GM18861 (cell line): ENCODE measurements at regions not wholly inside any gene's neighbourhood (a gene's known extent, or its start where the extent isn't known, plus 50 kb on each side); places are given as distances from the start of the nearest gene placed in this dataset.
A peak's percentile ranks its signal among the peaks of the same experiment; 100 is the strongest.

Experiments
- ATAC-seq: cut with Tn5 transposase; IDR thresholded peaks from one replicate; pipeline ENCODE4 v1.9.1; 2021; ENCODE audit not compliant: unreplicated experiment

DNA sequence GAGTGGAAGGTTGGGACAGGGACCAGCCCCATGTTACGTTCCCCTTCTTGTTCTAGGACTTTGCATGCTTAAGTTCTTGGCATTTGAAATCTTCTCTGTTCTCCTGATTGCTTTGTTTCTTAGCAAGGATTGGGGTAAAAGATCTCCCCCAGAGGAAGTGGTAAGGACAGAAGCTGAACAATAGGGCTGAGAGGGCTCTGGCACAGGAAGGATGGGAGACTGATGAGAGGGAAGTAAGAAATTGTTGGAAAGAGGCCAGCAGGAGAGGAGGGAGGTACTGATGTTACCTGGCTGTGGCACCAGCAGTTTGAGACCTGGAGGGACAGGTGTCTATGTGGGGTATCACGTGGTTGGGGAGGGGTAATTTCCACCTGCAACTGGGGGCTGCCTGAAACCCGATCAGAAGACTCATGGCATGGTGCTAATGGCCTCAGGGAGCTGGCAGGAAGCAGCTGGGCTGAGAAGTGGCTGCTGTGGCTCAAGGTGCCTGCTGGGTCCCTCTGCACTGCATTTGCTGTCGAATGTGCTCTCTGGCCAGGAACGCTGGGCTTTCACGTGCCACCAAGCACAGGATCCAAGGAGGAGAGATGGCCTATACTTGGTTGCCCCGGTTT is 108.4 kb downstream of the LSM3 start:
- ATAC-seq, result no peak

DNA sequence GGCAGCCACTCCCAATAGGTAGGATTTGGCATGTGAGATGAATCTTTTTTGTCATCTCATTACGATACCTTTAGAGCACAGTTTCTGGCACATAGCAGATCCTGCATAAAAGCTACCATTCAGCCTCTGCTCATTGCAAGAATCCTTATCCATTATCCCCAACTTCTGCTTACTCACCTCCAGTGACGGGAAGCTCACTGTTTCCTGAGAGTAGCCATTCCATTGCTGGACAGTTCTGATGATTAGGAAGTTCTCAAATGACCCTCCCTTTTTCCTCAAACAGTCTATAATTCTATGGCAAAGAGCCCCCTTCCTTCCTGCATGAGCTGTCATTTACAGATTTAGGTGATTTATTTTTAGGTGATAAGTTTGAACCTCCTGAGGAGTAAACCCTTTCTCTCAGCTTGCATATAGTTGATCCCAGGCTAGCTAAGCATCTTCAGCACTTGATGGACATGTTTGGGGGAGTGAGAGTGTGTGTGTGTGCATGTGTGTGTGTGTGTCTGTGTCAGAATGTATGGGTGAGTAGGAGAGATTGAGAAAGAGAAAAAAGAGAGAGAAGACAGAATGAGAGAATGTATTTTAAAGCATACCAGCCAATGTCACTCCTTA is 109.7 kb downstream of the LSM3 start:
- ATAC-seq, result no peak

DNA sequence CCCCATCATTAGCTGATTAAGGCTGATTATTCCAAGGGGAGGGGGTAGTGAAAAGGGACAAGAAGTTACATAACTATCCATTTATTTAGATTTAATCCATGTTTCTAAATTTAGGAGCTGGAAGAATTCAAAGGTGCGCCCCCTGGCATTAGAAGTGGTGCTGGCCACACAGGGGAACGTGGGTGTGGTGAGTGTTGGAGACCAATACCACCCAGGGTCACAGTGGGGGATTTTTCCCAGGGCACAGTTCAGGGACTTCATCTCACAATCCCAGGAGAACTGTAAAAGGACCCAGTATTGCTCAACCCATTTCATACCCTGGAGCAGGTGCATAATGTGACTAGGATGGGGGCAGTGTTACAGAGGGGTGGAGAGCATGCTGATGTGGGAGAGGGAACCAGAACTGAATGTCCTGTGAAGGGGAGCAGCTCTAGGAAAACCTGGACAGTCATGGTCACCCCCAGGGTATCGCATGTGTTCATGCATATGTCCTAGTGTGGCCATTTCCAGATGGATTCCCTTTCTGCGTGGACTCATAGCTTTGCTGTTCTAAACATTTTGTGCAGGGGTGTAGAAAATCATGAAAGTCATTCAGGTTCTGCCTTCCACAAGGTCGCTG is 110.3 kb downstream of the LSM3 start:
- no peak for ATAC-seq

DNA sequence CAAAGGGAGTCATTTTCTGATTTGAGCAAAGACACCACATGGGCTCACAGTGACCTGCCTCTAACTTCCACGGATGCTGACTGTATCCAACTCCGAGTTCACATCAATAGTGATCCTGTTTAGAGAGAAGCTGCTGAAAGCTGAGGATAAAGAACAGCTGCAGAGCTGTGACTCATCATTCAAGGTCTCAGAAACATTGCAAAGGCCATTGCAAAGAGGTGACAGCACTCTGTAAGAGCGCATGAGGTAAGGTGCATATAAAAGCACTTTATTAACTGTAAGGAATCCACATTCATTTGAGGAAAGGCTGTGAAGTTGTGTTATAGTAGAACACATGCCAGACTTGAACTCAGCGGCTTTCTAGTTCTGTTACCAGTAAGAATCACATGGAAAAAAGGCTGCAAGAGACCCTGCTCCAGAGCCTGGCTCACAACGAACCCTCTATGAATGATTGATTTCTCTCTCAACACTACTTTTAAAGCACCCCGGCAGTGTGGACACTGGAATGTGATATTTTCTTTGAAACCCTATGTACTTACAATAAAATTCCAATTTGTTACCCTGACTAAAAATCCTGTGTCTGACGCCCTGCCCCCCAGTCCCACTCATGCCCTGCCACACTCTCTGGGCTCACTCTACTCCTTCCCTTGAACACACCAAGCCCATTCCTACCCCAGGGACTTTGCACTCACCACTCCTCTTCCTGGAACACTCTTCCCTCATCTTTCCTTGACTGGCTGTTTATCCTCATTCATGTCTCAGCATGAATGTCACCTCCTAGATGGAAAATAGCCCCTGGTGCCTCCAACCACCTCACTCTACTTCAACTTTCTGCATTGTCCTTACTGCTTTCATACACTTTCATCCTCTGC is 111.2 kb downstream of the LSM3 start:
- ATAC-seq, result no peak

DNA sequence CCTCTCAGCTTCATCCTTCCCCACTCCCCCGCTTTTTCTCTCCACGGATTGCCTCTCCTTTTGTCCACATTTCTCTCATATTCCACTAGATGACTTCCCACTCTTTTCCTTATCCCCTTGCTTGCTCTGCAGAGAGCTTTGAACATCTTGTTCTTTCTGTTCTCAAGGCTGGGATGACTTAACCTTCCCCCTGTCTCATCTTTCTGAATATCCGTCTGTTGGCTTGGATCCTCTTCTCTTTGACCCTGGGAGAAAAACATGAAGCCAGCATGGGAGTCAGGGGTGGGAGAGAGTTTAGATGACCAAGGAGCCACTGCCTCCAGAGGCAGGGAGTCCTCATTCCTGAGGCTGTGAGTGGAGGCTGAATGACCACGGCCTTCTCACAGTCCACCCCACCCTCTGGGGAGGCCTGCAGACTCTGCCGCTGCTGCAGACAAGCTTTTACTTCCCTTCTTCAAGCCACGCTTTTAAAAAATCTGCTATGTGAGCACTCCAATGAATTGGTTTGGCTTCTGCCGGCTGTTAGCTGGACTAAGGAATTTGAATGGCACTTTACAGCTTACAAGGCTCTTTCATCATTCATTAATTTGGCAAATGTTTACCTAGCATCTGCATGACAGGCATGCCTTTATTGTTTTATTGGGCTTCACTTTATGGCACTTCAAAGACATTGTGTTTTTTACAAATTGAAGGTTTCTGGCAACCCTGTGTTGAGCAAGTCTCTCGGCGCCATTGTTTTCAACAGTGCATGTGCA is 111.6 kb upstream of the SLC6A6 start:
- no peak for ATAC-seq

DNA sequence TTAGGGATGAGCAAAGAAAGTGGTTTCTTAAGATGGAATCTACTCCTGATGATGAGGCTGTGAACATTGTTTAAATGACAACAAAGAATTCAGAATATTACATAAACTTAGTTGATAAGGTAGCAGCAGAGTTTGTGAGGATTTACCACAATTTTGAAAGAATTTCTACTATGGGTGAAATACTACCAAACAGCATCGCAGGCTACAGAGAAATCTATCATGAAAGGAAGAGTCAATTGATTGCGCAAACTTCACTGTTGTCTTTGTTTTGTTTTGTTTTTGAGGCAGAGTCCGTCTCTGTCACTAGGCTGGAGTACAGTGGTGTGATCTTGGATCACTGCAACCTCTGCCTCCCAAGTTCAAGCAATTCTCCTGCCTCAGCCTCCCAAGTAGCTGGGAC is 107.4 kb upstream of the SLC6A6 start:
- ATAC-seq, result no peak

DNA sequence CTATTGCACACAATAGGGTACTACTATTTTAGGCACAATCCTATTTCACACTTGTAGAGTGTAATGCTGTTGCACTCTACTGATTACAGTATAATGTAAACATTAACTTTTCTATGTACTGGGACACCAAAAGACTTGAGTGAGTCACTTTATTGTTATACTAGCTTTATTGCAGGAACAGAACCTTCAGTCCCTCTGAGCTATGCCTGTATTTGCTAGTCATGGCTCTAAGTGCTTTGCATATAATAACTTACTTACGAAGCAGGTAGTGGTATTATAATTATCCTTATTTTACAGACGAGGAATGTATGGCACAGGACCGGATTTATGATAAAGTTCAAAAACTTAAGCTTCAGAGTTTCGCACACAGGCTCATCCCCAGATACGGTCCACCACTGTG is 106.6 kb upstream of the SLC6A6 start:
- ATAC-seq, result no peak

DNA sequence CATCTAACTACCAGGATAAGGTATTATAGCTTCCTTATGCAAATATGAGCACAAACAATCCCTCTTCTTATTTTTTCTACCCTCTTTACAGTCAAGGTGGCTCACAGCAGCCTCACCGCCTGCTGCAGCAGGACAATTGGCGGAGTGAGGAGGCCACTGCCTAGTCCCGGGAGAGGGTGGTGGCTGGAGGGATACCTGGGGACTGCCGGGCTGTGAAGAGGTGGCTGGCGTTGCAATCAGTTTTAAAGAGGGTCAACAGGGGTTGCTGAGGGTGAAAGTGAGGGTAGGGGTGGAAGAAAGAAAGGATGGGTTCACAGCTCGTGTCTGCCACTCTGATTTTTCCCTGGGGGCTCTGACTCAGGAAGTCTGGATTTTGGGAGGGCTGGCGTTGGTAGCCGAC is 105.1 kb upstream of the SLC6A6 start:
- no peak for ATAC-seq

DNA sequence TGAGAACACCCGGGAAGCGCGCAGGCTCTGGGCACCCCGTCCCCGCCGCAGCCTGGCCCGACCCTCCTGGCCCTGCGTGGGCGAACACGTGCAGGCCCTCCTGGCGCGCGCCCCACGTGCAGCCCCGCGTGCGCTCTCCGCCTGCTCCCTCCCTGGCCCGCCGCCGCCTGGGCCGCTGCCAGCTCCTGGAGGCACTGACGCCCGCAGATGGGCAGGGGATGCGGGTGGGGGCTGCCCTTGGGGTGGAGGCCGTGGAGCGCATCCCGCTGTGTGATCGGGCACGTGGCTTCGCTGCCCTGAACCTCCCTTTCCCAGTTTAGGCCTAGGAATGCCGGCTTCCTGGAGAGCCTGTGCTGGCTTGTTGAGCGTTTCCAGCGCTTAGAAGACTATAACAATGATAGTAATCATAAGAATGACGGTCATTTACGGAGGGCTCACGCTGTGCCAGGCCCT is 104.6 kb upstream of the SLC6A6 start:
- no peak for ATAC-seq

DNA sequence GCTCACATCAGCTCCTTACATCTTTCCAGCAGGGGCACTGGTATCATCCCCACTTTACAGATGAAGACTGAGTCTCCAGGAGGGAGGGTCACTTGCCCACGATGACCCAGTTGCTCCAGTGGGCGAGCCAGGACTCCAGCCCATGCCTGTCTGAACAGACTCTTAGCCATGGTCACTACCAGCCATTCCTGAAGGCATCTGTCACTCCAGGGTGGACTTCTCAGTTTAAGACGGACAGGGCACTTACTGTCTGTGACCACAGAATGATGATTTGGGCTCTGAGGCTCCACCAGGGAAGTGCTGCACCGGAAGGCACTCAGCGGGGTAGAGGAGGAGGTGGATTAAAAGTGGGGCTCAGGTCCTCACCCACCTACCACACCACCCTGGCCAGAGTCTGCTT is 104.0 kb upstream of the SLC6A6 start:
- ATAC-seq, result no peak

DNA sequence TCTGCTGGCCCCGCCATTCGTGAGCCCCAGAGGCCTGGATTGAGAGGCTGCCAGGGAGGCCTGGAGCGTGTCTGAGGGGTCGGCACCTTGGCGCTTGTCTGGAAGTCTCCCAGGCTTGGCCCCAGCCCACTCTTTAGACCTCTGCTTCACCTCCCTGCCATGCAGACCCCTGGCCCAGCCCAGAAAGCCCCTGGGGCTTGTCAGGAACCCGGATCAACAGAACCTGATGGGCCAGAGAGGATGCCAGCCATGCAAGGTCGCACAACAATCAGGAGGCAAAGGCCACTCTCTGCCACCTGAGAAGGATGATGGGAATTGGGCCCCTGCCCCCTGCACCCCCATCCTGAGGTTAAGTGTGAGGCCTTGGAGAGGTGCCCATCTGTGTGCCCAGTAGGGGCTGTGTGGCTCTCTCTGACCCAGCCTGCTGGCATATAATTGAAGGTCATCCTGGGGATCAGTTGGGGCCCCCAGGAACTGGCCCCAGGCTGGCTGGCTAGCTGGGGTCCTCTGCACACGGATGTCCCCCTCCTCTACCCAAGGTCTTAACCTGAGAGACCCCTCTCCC is 103.3 kb upstream of the SLC6A6 start:
- no peak for ATAC-seq

DNA sequence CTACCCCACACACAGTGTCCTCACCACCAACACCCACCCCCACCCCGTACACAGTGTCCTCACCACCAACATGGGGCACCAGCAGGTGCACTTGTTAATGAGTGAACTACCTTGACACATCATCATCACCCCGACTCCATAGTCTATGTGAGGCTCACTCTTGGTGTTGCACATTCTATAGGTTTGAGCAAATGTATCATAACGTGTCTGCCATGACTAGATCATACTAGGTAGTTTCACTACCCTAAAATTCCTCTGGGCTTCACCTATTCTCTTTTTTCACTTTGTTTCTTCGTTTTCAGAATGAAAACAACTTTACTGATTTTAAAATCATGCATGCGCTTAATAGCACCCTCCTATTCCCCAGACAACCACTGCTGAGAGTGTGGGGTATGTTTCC is 102.6 kb upstream of the SLC6A6 start:
- peak; percentile 50 for ATAC-seq

DNA sequence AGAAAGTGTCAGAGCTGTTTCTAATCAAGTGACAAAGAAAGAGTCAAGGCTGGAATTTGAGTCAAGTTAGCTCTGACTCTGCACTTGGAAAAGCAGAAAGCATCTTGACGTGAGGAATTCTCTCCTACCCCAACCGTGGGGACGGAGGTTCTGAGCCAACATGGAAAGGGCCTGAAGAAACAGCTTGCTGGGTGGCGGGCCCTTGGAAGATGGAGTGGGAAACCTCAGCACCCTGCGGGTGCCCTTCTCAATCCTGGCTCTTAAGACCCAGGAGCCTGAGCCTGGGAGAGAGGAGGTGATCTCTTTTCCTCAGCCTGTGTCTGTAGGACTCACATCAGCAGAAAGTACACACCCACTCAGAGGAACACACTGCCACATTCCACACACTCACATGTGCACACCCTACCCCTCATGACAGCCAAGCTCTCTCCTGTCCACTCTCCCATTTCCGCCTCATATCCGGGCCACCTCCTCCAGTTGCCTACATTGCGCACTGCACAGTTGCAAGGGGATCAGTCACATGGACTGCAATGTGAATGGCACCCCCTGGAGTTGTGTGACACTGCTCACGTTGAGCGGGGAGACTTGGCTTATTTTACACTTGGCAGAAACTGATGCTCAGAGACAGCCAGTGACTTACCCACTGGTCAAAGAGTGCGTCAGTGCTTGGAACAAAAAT is 101.5 kb upstream of the SLC6A6 start:
- no peak for ATAC-seq

DNA sequence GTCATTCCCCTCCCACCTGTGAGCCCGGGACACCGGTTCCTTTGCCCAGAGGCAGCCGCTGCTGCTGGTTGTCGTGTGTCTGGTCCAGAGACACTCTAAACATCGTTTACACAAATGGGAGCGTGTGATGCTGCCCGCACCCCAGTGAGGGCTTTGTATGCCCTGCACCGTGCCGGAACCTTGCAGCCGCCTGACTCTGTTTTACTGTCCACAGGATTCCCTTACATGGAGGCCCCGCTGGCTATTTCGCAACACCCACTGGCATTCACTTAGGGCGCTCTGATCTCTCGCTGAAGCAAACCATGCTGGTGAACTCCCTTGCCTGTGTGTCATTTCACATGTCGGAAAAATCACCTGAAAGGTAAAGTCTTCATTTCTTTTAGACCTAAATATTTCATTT is 100.8 kb upstream of the SLC6A6 start:
- ATAC-seq, result no peak

DNA sequence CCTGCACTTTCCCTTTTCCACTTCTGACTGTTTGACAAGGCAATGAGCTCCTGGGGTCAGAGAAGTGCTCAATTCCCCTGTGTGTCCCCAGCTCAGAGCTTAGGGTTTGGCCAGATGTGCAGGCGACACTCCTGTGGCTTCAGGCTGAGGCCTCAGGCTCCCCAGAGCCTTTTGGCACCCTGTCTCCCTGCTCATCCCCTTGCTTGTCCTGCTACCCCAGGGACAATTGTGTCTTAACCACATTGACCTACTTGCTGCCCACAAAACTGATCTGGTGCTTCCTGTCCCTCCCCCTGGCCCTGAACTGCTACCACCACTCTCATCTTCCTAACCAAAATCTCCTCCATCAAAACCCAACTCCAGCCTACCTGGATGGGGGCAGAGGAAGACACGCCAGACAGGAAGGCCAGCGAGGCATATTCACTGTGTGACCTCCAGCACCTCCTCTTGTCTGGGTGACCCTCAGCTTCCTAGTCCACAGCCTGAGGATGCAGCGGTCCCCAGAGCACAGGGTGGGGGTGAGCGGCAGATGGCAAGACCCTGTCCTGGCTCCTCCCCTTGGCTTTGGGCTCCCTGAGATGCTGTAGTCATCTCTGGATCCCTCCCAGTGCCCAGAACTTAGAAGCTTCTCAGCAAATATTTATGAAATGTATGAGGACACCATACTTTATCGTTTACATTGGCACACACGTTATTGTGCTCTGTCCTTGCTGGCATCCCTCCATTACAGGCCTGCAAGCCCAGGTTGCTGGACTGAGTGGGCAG is 98.9 kb upstream of the SLC6A6 start:
- ATAC-seq, result no peak

DNA sequence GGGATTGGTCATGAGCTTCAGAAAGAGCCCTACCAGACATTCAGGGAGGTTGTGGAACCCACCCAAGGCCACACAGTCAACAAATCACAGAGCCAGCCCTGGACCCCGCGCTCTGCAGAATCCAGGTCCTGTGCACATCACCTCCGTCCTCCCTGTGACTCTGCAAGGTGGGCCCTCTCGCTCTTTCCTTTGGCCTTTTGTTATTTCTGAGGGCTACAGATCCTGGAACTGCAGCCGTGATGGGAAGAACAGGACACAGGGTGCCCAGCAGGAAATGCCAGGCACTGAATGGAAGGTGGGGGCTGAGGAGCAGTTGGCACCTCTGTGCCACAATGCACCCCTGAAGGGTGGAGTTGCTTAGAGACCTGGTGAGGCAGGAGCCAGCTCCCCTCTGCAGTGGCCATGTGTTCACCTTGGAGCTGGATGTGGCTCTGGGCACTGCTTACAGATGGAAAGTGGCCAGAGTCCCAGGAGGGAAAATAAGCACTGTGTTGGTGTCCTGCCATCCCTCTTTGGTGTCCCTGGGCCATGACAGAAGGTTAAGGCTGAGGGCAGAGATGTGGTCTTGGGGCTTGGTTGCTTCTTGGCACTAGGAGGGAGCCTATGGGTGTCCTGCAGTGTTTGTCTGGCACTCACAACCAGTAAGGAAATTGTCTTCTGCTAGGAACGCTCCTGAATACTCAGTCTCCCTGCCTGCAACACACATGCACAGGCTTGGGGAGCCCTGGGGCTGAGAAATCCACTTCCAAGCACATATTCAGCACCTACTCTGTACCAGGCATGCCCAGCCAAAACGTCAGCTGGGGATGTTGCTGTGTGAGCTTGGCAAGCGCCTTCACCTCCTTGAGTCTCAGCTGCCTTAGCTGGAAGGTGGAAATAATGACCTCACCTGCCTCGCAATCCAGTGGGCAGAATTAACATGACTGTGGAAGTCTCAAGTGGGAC is 98.0 kb upstream of the SLC6A6 start:
- ATAC-seq, result no peak

DNA sequence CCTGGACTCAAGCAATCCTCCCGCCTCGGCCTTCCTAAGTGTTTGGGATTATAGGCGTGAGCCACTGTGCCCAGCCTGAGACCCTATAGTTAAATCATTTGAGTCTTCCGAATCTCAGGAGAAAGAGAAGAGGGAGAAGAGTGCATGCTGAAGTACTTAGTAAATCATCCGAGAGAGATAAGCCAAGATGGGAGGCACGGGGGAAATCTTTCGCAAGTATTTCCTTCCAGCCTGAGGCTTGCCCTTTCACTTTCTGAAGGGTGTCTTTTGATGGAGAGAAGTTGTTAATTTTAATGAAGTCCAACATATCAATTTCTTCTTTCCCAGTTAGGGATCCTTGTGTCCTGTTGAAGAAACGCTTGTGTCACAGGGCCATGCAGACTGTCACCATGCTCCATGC is 97.1 kb upstream of the SLC6A6 start:
- no peak for ATAC-seq

DNA sequence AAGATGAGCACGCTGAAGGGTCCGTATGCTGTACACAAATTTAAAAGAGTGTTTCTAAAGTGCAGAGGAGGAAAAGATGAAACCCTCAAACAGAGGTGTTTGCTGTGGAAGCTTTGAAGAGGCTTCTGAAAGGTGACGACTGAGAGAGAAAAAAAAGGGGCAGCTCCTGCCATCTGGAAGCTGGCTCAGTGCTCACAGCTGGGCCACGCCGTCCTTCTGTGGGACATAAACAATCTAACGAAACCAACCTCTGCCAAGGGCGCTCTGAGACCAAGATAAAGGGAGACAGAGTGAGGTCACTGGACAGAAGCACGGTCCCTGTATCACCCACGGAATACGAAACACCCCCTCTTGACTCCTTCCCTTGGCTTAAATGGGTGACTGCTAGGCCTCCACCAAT is 96.3 kb upstream of the SLC6A6 start:
- ATAC-seq, result no peak
